HFFc6 (cell line): ENCODE measurements at regions not wholly inside any gene's neighbourhood (a gene's known extent, or its start where the extent isn't known, plus 50 kb on each side); places are given as distances from the start of the nearest gene placed in this dataset.

Experiments
- DNase-seq: peaks from one replicate; pipeline ENCODE4 v3.0.0-alpha.2; 2018
- H3K27ac Mint-ChIP-seq: 2 replicates; pipeline ENCODE4 v1.8.0; 2020; ENCODE audit warnings: mild to moderate bottlenecking, mixed read lengths
- H3K27me3 Mint-ChIP-seq: 2 replicates; pipeline ENCODE4 v1.8.0; 2021; ENCODE audit warnings: mild to moderate bottlenecking, moderate library complexity, mixed read lengths; ENCODE audit not compliant: insufficient read depth
- H3K36me3 Mint-ChIP-seq: 2 replicates; pipeline ENCODE4 v1.8.0; 2021; ENCODE audit warnings: low read depth, mixed read lengths
- H3K4me1 Mint-ChIP-seq: 2 replicates; pipeline ENCODE4 v1.8.0; 2020; ENCODE audit warnings: low read depth, mixed read lengths
- H3K4me3 Mint-ChIP-seq: 2 replicates; pipeline ENCODE4 v1.8.0; 2020; ENCODE audit warnings: mild to moderate bottlenecking, moderate library complexity, mixed read lengths
- H3K9me3 Mint-ChIP-seq: 2 replicates; pipeline ENCODE4 v1.8.0; 2020; ENCODE audit warnings: mild to moderate bottlenecking, mixed read lengths
- CTCF ChIP-seq: fragments of 200-600 bp; sonication (generic); IDR thresholded peaks from 2 replicates; pipeline ENCODE4 v1.5.0; 2021; ENCODE audit warnings: antibody characterized with exemption, mild to moderate bottlenecking

- no peaks in the 10 kb centered on the region for H3K36me3 Mint-ChIP-seq
- peaks cover 47% of the 10 kb centered on the region for H3K9me3 Mint-ChIP-seq
- H3K4me1 Mint-ChIP-seq = no peaks in the 10 kb centered on the region
- no peak for DNase-seq
- H3K4me3 Mint-ChIP-seq = no peak overlapping the region
- H3K27me3 Mint-ChIP-seq = no peaks in the 10 kb centered on the region
- H3K27ac Mint-ChIP-seq = no peak overlapping the region
- TF ChIP-seq CTCF = no peak
These were observed 398.0 kb downstream of the EPHA7 start for GRCh38 chr6:93021235-93021915.

DNA sequence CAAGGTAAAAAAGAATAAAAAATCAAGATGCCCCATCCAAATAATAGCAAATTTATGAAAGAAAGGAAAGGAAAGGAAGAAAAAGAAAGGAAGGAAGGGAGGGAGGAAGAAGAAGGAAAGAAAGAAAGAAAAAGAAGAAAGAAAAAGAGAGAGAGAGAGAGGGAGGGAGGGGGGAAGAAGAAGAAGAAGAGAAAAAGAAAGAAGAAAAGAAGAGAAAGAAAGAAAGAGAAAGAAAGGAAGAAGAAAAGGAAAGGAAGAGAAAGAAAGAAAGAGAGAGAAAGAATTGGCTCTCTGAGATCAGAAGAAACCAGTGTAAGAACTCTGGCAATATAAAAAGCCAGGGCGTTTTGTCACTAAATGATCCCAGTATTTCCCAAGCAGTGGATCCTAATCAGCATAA lies 401.7 kb downstream of the EPHA7 start:
- no peak for DNase-seq
- Mint-ChIP-seq H3K27ac (no peak overlapping the region), H3K4me3 (no peak overlapping the region), H3K9me3 (peaks cover 47% of the 10 kb centered on the region), H3K36me3 (no peaks in the 10 kb centered on the region), H3K27me3 (no peaks in the 10 kb centered on the region), H3K4me1 (no peaks in the 10 kb centered on the region)
- no peak for TF ChIP-seq CTCF

- Mint-ChIP-seq H3K4me1 (no peaks in the 10 kb centered on the region), H3K27ac (no peak overlapping the region)
- DNase-seq = no peak
These were observed 402.1 kb downstream of the EPHA7 start for GRCh38 chr6:93017213-93017612.

GRCh38 chr6:93013054-93013453 lies 406.3 kb downstream of the EPHA7 start:
- H3K27me3 Mint-ChIP-seq = no peaks in the 10 kb centered on the region
- no peak for DNase-seq
- H3K36me3 Mint-ChIP-seq = no peaks in the 10 kb centered on the region
- H3K27ac Mint-ChIP-seq = no peak overlapping the region
- H3K9me3 Mint-ChIP-seq = peaks cover 24% of the 10 kb centered on the region
- H3K4me3 Mint-ChIP-seq = no peak overlapping the region
- no peak for TF ChIP-seq CTCF
- no peaks in the 10 kb centered on the region for H3K4me1 Mint-ChIP-seq

More at GRCh38 chr6:93017213-93017612, 402.1 kb downstream of the EPHA7 start:
- H3K27me3 Mint-ChIP-seq = no peaks in the 10 kb centered on the region
- H3K36me3 Mint-ChIP-seq = no peaks in the 10 kb centered on the region
- no peak for TF ChIP-seq CTCF
- H3K4me3 Mint-ChIP-seq = no peak overlapping the region
- H3K9me3 Mint-ChIP-seq = peaks cover 47% of the 10 kb centered on the region

- TF ChIP-seq CTCF = no peak
- H3K27ac Mint-ChIP-seq = no peak overlapping the region
These were observed 411.0 kb downstream of the EPHA7 start for GRCh38 chr6:93008375-93008774.

More at GRCh38 chr6:93008375-93008774, 411.0 kb downstream of the EPHA7 start:
- Mint-ChIP-seq H3K36me3 (no peaks in the 10 kb centered on the region), H3K27me3 (no peaks in the 10 kb centered on the region; the same call in 1 of the 2 replicates), H3K4me3 (no peak overlapping the region), H3K4me1 (no peaks in the 10 kb centered on the region), H3K9me3 (peaks cover 26% of the 10 kb centered on the region)
- no peak for DNase-seq
